CD4-positive, alpha-beta T cell (primary cell): ENCODE measurements at regions not wholly inside any gene's neighbourhood (a gene's known extent, or its start where the extent isn't known, plus 50 kb on each side); places are given as distances from the start of the nearest gene placed in this dataset.

ENCODE experiments used
- ATAC-seq: fragments of 200-7000 bp; cut with Tn5 transposase; one replicate; pipeline ENCODE4 v1.10.0; 2022; ENCODE audit warnings: mild to moderate bottlenecking; ENCODE audit not compliant: poor library complexity
- CTCF ChIA-PET: fragments of 350-600 bp; sonication (Branson Sonifier 250); formaldehyde crosslinking; loops from one replicate; lab custom pipeline; 2021; ENCODE audit warnings: antibody characterized with exemption, inconsistent platforms; lab: Charles Lee
- POLR2A ChIA-PET: fragments of 350-600 bp; sonication (Branson Sonifier 250); formaldehyde crosslinking; loops from one replicate; lab custom pipeline; 2021; ENCODE audit warnings: antibody characterized with exemption, inconsistent platforms; lab: Charles Lee
- DNase-seq, 14 experiments: peaks; one replicate each; pipeline ENCODE4 v3.0.0-alpha.2; 2013 to 2020; ENCODE audit warnings: mixed read lengths in 2 of 14
- H3K27ac ChIP-seq, 2 donors: one replicate each; pipeline versions ENCODE4 v1.5.1 to v1.7.0; 2013; ENCODE audit warnings: low read length in 2 of 2, low read depth in 1 of 2, mild to moderate bottlenecking in 1 of 2
- H3K27me3 ChIP-seq, 2 experiments: 1 replicate in 1 of 2; 2 replicates in 1 of 2; pipeline versions ENCODE4 v1.6.1 to v1.7.0; 2013; ENCODE audit warnings: low read length in 2 of 2, control low read depth in 1 of 2, mild to moderate bottlenecking in 1 of 2, moderate library complexity in 1 of 2; ENCODE audit not compliant: insufficient read depth in 2 of 2, control insufficient read depth in 1 of 2
- H3K36me3 ChIP-seq: one replicate; pipeline ENCODE4 v1.6.1; 2013; ENCODE audit warnings: low read length, control low read depth; ENCODE audit not compliant: insufficient read depth
- H3K4me1 ChIP-seq: one replicate; pipeline ENCODE4 v1.6.1; 2013; ENCODE audit warnings: low read length, control low read depth; ENCODE audit not compliant: insufficient read depth
- H3K4me3 ChIP-seq: one replicate; pipeline ENCODE4 v1.5.1; 2013; ENCODE audit warnings: mild to moderate bottlenecking, low read length, moderate library complexity
- H3K9me3 ChIP-seq, 2 experiments: 1 replicate in 1 of 2; 2 replicates in 1 of 2; pipeline versions ENCODE4 v1.6.1 to v1.7.0; 2013; ENCODE audit warnings: low read length in 2 of 2, mild to moderate bottlenecking in 2 of 2, control low read depth in 1 of 2, moderate library complexity in 1 of 2; ENCODE audit not compliant: control insufficient read depth in 1 of 2, insufficient read depth in 1 of 2
- H3K27ac Mint-ChIP-seq: one replicate; pipeline ENCODE4 v1.8.0; 2020; ENCODE audit warnings: mixed read lengths
- H3K27me3 Mint-ChIP-seq: one replicate; pipeline ENCODE4 v1.8.0; 2021; ENCODE audit warnings: mixed read lengths
- H3K36me3 Mint-ChIP-seq: one replicate; pipeline ENCODE4 v1.8.0; 2021; ENCODE audit warnings: low read depth, mixed read lengths
- H3K4me1 Mint-ChIP-seq: one replicate; pipeline ENCODE4 v1.8.0; 2021; ENCODE audit warnings: low read depth, mixed read lengths
- H3K4me3 Mint-ChIP-seq: one replicate; pipeline ENCODE4 v1.8.0; 2020; ENCODE audit warnings: mild to moderate bottlenecking, mixed read lengths
- H3K9me3 Mint-ChIP-seq: one replicate; pipeline ENCODE4 v1.8.0; 2020; ENCODE audit warnings: mixed read lengths
- CTCF ChIP-seq: fragments of 200-600 bp; IDR thresholded peaks from one replicate; pipeline ENCODE4 v1.8.0; 2022; ENCODE audit warnings: antibody characterized with exemption, mild to moderate bottlenecking
- intact Hi-C, 2 experiments: fragments of 100-400 bp; cut with DNase I in 1 of 2; cut with micrococcal nuclease in 1 of 2; formaldehyde crosslinking; loops; one replicate each; pipeline versions ENCODE4 v1.15.1 to v1.9.0; 2023 to 2025; cut with DNase I, micrococcal nuclease

- no peaks in the 10 kb centered on the region for H3K9me3 Mint-ChIP-seq
- ATAC-seq: no peak
- H3K27ac Mint-ChIP-seq: no peak overlapping the region
- Histone ChIP-seq H3K4me3 (no peak overlapping the region), H3K9me3 (no peaks in the 10 kb centered on the region), H3K4me1 (no peaks in the 10 kb centered on the region), H3K27me3 (no peaks in the 10 kb centered on the region), H3K36me3 (no peaks in the 10 kb centered on the region), H3K27ac (no peak overlapping the region)
- no peaks in the 10 kb centered on the region for H3K4me1 Mint-ChIP-seq
- no peak for TF ChIP-seq CTCF
- intact Hi-C loops: no loop called here
- H3K36me3 Mint-ChIP-seq: no peaks in the 10 kb centered on the region
- POLR2A ChIA-PET: no interaction called here
- no peak overlapping the region for H3K4me3 Mint-ChIP-seq
- CTCF ChIA-PET: no interaction called here
- DNase-seq: no peak
- peaks cover 13% of the 10 kb centered on the region for H3K27me3 Mint-ChIP-seq
Measured at GRCh38 chr14:30240685-30241084, 313.0 kb upstream of the PRKD1 start.

DNA sequence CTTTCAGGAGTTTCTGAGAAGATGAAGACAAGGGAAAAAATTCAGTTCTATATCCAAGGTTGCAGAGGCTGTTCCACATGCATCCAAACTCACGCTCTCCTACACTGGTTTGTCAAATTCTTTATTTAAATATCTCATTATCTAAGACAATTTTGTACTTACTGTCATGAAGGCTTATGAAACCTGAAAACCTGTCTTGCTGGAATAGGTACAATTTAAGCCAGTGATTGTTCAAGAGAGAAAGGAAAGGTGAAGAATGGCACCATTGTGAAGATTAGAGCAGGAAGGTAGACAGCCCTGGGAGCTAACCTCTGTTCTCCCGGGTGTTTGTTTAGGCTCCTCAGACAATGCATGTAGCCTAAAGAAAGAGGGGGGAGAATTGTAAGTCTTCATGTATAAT is 315.1 kb upstream of the PRKD1 start:
- CTCF ChIA-PET: no interaction called here
- H3K27ac Mint-ChIP-seq: no peak overlapping the region
- DNase-seq: no peak
- intact Hi-C loops: no loop called here
- Histone ChIP-seq H3K27me3 (no peaks in the 10 kb centered on the region), H3K4me1 (no peaks in the 10 kb centered on the region), H3K9me3 (no peaks in the 10 kb centered on the region), H3K4me3 (no peak overlapping the region), H3K36me3 (no peaks in the 10 kb centered on the region), H3K27ac (no peak overlapping the region)
- no peaks in the 10 kb centered on the region for H3K4me1 Mint-ChIP-seq
- TF ChIP-seq CTCF: no peak
- no peak for ATAC-seq
- no peaks in the 10 kb centered on the region for H3K9me3 Mint-ChIP-seq
- no peaks in the 10 kb centered on the region for H3K36me3 Mint-ChIP-seq
- peaks cover 13% of the 10 kb centered on the region for H3K27me3 Mint-ChIP-seq
- no peak overlapping the region for H3K4me3 Mint-ChIP-seq
- POLR2A ChIA-PET: no interaction called here

DNA sequence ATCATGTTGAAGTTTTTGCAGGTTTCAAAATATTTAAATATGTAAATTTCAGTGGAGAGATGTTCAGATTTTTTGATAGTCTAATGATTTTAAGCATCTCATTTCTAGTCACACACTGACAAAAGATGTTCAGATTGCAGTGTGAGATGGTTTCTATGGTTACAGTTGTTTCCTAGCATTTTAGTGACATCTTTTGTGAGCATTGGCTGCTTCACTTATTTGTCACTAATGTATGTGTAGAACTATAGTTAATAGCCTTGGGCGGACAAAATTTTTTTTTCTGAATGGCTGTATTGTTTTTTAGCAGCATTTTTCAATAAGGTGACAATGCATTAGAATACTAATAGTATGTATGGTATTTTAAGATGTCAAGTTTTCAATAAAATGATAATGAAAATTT is 315.6 kb upstream of the PRKD1 start:
- TF ChIP-seq CTCF: no peak
- H3K4me1 Mint-ChIP-seq: no peaks in the 10 kb centered on the region
- no peaks in the 10 kb centered on the region for H3K9me3 ChIP-seq
- ChIA-PET POLR2A (no interaction called here), CTCF (interaction anchor here (0.5 kb wide), 1 partner anchor 101 kb away, joined by 3 read pairs; no protein-coding TSS in a partner anchor)
- DNase-seq: no peak
- H3K4me3 Mint-ChIP-seq: no peak overlapping the region
- no peaks in the 10 kb centered on the region for H3K27me3 ChIP-seq
- H3K36me3 Mint-ChIP-seq: no peaks in the 10 kb centered on the region
- H3K36me3 ChIP-seq: no peaks in the 10 kb centered on the region
- no peak overlapping the region for H3K27ac Mint-ChIP-seq
- no peaks in the 10 kb centered on the region for H3K4me1 ChIP-seq
- H3K9me3 Mint-ChIP-seq: no peaks in the 10 kb centered on the region
- peaks cover 13% of the 10 kb centered on the region for H3K27me3 Mint-ChIP-seq
- intact Hi-C loops: no loop called here
- no peak for ATAC-seq
- H3K4me3 ChIP-seq: no peak overlapping the region
- H3K27ac ChIP-seq: no peak overlapping the region
